Activated T-cell treated with anti-CD3 and anti-CD28 coated beads, Interleukin-2, amount 50 U/mL, for 4 hours (primary cell): ENCODE measurements at regions not wholly inside any gene's neighbourhood (a gene's known extent, or its start where the extent isn't known, plus 50 kb on each side); places are given as distances from the start of the nearest gene placed in this dataset.
"Not testable (repeated sequence)": the region's sequence is repeated elsewhere in the genome, so short reads cannot be mapped to it uniquely, and the experiment has no call there.

Experiments used
- ATAC-seq, 2 donors: fragments of 200-7000 bp; cut with Tn5 transposase; one replicate each; pipeline ENCODE4 v1.10.0; 2021
- DNase-seq: peaks from one replicate; pipeline ENCODE4 v3.0.0-alpha.2; 2020
- H3K27me3 Mint-ChIP-seq: one replicate; pipeline ENCODE4 v1.8.0; 2021; ENCODE audit warnings: low read depth, mixed read lengths
- H3K36me3 Mint-ChIP-seq: one replicate; pipeline ENCODE4 v1.8.0; 2022; ENCODE audit warnings: mixed read lengths; ENCODE audit not compliant: insufficient read depth
- H3K4me1 Mint-ChIP-seq: one replicate; pipeline ENCODE4 v1.8.0; 2021; ENCODE audit warnings: low read depth, mixed read lengths
- H3K4me3 Mint-ChIP-seq: one replicate; pipeline ENCODE4 v1.8.0; 2021; ENCODE audit warnings: mild to moderate bottlenecking, moderate library complexity, mixed read lengths
- H3K9me3 Mint-ChIP-seq: one replicate; pipeline ENCODE4 v1.8.0; 2021; ENCODE audit warnings: mixed read lengths

DNA sequence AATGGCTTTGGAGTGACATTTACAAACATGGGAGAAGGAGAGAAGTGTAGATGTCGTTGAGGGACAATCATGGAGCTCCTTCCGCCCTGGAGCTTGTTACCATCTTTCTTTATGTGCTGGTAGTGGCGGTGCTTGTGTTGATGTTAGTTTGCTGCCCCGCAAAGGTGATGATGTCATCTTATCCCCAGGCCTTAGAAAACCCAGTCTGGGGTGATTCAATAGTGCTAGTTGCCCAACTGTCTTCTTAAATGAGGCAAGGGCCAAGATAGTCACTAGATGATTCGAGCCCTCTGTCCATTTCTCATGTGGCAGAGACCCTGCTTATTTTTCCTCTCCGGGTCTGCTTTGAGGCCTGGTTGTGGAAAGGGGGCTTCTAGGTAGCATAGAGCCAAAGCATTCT, 277.4 kb downstream of the CCSER2 start:
- H3K4me1 Mint-ChIP-seq = no peaks in the 10 kb centered on the region
- no peak overlapping the region for H3K4me3 Mint-ChIP-seq
- DNase-seq (no peak), ATAC-seq (no peak)
- no peaks in the 10 kb centered on the region for H3K9me3 Mint-ChIP-seq
- H3K36me3 Mint-ChIP-seq = no peaks in the 10 kb centered on the region
- peaks cover 16% of the 10 kb centered on the region for H3K27me3 Mint-ChIP-seq

DNA sequence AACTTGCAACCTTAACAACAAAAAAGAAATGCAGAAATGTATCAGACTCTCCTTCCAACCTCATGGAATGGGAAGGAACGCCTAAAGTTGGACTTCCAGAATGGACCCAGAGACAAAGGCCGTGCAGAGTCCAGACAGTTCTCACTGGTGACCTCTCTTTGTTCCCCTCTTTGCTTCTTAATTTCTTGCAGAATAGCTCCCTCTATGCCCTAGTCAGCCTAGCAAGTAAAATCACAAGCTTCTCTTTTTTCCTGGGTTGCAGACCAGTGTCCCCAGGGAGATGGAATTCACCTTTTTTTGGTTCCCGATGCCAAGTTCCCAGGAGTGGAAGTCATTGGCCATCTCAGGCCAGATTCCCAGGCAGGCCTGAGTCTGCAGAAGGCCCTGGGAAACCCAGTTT, 278.0 kb downstream of the CCSER2 start:
- DNase-seq (no peak), ATAC-seq (no peak)
- no peak overlapping the region for H3K4me3 Mint-ChIP-seq
- H3K27me3 Mint-ChIP-seq = peaks cover 18% of the 10 kb centered on the region
- no peaks in the 10 kb centered on the region for H3K9me3 Mint-ChIP-seq
- H3K4me1 Mint-ChIP-seq = no peaks in the 10 kb centered on the region
- no peaks in the 10 kb centered on the region for H3K36me3 Mint-ChIP-seq

DNA sequence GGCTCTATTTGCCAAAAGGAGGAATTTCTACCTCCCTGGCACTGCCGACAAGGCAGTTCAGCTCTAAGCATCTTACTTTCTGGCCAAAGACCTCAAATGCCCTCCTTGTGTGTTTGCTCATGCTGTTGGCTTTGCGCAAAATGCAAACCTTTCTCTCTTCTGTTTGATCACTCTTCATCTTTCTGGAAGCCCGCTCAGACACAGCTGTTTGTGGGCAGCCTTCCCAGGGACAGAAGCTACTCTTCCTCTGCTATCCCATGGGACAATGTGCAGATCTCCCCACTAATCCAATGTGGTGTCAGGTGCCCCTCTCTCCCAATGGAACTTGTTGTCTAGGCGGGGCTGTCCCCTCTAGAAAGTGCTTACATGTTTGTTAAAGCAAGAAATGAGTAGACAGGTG, 278.7 kb downstream of the CCSER2 start:
- no peaks in the 10 kb centered on the region for H3K36me3 Mint-ChIP-seq
- H3K9me3 Mint-ChIP-seq = no peaks in the 10 kb centered on the region

DNA sequence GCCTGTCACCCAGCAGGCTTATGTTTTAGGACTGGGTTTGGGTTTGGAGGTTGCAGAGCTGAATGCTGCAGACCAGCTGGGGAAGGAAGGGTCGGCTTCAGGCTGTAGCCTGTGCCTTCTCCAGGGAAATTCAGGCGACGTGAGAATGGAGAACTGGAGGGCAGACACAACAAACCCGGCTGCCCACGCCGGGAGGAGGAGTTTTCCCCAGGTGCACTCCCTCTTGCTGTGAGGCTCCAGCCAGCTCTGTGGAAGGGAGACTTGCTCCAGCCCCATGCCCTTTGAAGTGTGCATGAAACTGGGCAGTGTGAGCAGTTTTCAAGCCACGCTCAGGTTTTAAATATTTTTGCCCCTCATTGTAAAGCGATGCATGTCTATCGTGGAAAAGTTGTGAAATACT, 279.1 kb downstream of the CCSER2 start:
- no peak for ATAC-seq
- H3K4me3 Mint-ChIP-seq = no peak overlapping the region
- DNase-seq = no peak
- no peaks in the 10 kb centered on the region for H3K4me1 Mint-ChIP-seq
- no peaks in the 10 kb centered on the region for H3K36me3 Mint-ChIP-seq
- H3K27me3 Mint-ChIP-seq = peaks cover 18% of the 10 kb centered on the region
- H3K9me3 Mint-ChIP-seq = no peaks in the 10 kb centered on the region

More for the DNA sequence above, 278.7 kb downstream of the CCSER2 start:
- Mint-ChIP-seq H3K4me1 (no peaks in the 10 kb centered on the region), H3K27me3 (peaks cover 18% of the 10 kb centered on the region), H3K4me3 (no peak overlapping the region)
- DNase-seq = no peak
- ATAC-seq = no peak

DNA sequence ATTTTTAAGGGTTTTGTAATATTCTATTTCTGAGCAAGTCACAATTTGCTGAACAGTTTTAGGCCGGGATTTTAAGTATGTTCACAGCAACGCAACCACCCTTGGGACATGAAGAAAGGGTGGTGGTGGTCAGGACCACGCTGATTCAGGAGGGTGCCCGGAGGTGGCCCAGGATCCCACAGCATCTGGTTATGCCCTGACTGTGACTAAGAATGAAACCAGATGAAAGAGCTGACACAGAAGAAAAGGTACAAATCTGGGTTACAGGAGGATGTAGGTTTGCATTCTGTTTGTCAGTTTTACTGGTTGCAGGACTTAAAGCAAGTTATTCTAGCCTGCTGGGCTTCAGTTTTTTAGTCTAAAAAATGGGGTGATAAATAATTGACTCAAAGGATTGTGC, 279.7 kb downstream of the CCSER2 start:
- Mint-ChIP-seq H3K9me3 (no peaks in the 10 kb centered on the region), H3K27me3 (peaks cover 18% of the 10 kb centered on the region), H3K4me3 (no peak overlapping the region), H3K4me1 (no peaks in the 10 kb centered on the region), H3K36me3 (no peaks in the 10 kb centered on the region)
- DNase-seq (no peak), ATAC-seq (no peak)

DNA sequence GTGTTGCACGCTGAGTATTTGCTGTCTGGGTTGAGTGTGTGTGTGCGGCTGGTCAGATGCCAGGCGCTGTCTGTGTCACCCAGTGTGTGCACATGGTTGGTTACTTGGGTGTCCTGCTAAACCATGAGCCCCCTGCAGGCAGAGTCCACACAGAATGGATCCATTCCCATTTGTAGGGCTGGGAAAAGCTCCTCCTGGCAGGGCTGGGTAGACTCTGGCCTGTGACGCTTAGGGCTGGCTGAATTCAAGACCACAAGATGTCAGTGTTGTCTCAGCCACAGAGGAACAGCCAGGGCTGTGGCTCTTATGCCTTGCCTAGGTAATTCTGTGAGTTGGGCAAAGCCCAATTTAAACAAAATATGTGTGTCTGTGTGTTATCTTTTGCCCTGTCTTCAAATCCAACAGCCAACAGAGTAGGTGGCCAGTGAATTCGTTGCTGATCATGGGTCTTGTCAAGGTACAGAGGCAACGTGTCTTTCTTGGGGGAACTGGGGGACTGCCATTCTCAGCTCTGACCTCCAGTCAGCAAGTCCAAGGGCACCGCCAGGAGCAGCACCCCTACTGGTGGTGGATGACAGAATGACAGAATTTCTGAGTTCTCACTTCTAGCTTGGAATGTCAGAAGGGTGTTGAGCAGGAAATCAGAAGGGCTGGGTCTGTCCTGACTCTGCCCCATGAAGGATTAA, 285.1 kb downstream of the CCSER2 start:
- H3K4me3 Mint-ChIP-seq = no peak overlapping the region
- no peaks in the 10 kb centered on the region for H3K36me3 Mint-ChIP-seq
- H3K4me1 Mint-ChIP-seq = no peaks in the 10 kb centered on the region
- H3K9me3 Mint-ChIP-seq = no peaks in the 10 kb centered on the region
- ATAC-seq (no peak), DNase-seq (no peak)
- H3K27me3 Mint-ChIP-seq = peaks cover 17% of the 10 kb centered on the region

DNA sequence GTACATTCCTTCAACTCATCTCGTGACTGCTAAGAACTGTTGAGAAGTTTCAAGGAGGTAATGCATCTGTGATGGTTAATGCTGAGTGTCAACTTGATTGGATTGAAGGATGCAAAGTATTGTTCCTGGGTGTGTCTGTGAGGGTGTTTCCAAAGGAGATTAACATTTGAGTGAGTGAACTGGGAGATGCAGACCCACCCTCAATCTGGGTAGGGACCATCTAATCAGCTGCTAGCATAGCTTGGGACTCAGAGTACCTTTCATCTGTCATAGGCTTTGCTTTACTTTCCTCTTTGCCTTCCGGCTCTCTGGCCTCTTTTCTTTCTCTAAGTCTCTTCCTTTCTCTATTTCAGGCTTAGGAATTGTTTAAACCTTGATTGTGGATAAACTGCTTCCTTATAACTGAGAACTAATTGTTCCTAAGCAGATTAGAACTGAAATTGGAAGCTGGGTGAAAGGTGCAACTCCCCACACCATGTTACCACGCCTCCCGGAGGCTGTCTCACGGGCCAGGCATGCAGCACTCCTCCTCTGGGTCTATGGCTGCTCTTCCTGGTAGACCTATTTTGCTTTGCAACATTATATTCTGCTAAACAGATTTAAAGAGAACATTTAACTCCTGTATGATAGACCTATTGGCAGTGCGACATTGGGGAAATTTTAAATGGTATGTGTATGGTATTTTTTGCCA, 298.2 kb downstream of the CCSER2 start:
- no peak for ATAC-seq
- H3K36me3 Mint-ChIP-seq = no peaks in the 10 kb centered on the region

DNA sequence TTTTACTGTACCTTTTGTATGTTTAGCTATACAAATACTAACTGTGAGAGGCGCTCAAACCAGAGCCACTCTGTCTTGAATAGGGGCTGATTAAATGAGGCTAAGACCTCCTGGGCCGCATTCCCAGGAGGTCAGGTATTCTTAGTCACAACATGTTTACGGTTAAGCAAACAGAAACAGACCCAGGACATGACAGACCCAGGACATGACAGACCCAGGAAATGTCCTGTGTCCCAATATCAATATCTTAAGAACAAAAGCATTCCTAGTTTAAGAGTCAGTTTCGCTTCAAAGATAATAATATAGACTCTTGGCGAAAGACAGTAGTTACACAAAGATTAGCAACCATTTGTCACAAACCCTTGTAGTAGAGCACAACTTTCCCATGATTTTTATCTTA, 304.5 kb downstream of the CCSER2 start:
- Mint-ChIP-seq H3K27me3 (no peaks in the 10 kb centered on the region), H3K4me1 (no peaks in the 10 kb centered on the region), H3K4me3 (no peak overlapping the region), H3K9me3 (no peaks in the 10 kb centered on the region), H3K36me3 (no peaks in the 10 kb centered on the region)
- no peak for DNase-seq
- no peak for ATAC-seq

More for the DNA sequence above, 298.2 kb downstream of the CCSER2 start:
- DNase-seq = no peak
- no peaks in the 10 kb centered on the region for H3K27me3 Mint-ChIP-seq
- H3K9me3 Mint-ChIP-seq = no peaks in the 10 kb centered on the region
- H3K4me3 Mint-ChIP-seq = no peak overlapping the region
- H3K4me1 Mint-ChIP-seq = no peaks in the 10 kb centered on the region

DNA sequence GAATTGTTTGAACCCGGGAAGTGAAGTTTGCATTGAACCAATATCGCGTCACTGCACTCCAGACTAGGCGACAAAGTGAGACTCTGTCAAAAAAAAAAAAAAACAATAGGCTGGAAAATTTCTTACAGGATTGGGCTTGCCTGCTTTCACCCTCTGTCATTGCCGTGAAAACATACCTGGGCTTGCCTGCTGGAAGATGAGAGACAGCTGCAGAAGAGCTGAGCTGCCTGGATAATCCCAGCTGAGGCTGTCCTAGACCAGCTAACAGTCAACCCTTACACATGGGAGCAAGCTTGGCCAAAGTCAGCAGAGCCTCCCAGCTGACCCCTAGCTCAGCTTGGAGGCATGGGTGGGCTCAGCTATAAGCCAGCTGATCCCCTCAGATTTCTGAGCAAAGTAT, 306.2 kb downstream of the CCSER2 start:
- H3K4me1 Mint-ChIP-seq = no peaks in the 10 kb centered on the region
- H3K27me3 Mint-ChIP-seq = no peaks in the 10 kb centered on the region
- no peaks in the 10 kb centered on the region for H3K9me3 Mint-ChIP-seq
- H3K36me3 Mint-ChIP-seq = no peaks in the 10 kb centered on the region
- no peak overlapping the region for H3K4me3 Mint-ChIP-seq
- DNase-seq (no peak), ATAC-seq (no peak)

DNA sequence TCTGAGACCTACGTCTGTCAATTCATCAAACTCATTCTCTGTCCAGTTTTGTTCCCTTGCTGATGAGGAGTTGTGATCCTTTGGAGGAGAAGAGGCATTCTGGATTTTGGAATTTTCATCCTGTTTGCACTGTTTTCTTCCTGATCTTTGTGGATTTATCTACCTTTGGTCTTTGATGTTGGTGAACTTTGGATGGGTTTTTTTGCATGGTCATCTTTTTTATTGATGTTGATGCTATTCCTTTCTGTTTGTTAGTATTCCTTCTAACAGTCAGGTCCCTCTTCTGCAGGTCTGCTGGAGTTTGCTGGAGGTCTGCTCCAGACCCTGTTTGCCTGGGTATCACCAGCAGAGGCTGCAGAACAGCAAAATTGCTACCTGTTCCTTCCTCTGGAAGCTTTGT, 322.2 kb downstream of the CCSER2 start:
- not testable (repeated sequence) for ATAC-seq, H3K4me1 Mint-ChIP-seq

DNA sequence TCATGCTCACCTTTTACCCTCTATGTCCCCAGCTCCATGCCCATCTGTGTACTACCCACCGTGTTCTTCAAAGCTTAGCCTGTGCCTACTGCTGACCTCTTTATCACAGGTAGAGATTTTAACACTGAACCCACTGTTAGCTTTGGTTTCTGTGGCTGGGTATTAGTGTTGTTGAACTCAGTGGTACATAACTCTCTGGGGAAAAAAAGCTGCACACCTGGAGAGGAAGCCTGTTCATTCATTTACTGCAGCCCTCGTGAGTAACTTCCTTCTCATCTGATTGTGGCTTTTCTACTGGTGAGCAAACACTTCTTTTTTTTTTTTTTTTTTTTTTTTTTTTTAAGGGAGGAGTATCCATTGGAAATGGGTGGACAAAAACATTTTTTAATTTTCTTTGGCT, 326.3 kb downstream of the CCSER2 start:
- DNase-seq = no peak
- ATAC-seq = no peak
- H3K36me3 Mint-ChIP-seq = no peaks in the 10 kb centered on the region
- no peak overlapping the region for H3K4me3 Mint-ChIP-seq
- H3K4me1 Mint-ChIP-seq = no peaks in the 10 kb centered on the region
- H3K27me3 Mint-ChIP-seq = peaks cover 4% of the 10 kb centered on the region
- H3K9me3 Mint-ChIP-seq = no peaks in the 10 kb centered on the region

More for the DNA sequence above, 322.2 kb downstream of the CCSER2 start:
- H3K36me3 Mint-ChIP-seq, H3K27me3 Mint-ChIP-seq, DNase-seq, H3K4me3 Mint-ChIP-seq, H3K9me3 Mint-ChIP-seq: not testable (repeated sequence)

DNA sequence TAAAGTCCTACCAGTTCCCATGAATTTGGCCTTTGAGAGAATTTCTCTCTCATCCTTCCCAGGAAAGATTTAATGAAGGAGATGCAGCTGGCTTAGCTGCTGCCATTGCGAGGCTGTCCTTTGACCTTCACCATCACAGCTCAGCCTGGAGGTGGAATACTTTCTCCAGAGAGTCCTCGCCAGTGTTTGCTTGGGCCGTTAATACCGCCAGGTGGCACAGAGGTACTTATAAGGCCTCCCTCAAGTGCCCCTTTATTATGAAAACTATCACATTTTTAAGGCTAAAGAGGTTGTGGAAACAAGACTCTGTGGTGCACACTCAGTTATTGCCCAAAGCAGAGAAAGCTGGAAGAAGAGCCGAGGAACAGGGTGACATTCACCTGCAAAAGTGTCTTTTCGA, 330.6 kb downstream of the CCSER2 start:
- no peaks in the 10 kb centered on the region for H3K4me1 Mint-ChIP-seq
- no peaks in the 10 kb centered on the region for H3K36me3 Mint-ChIP-seq
- no peak for DNase-seq
- no peak overlapping the region for H3K4me3 Mint-ChIP-seq
- peaks cover 7% of the 10 kb centered on the region for H3K27me3 Mint-ChIP-seq
- no peak for ATAC-seq
- no peaks in the 10 kb centered on the region for H3K9me3 Mint-ChIP-seq

DNA sequence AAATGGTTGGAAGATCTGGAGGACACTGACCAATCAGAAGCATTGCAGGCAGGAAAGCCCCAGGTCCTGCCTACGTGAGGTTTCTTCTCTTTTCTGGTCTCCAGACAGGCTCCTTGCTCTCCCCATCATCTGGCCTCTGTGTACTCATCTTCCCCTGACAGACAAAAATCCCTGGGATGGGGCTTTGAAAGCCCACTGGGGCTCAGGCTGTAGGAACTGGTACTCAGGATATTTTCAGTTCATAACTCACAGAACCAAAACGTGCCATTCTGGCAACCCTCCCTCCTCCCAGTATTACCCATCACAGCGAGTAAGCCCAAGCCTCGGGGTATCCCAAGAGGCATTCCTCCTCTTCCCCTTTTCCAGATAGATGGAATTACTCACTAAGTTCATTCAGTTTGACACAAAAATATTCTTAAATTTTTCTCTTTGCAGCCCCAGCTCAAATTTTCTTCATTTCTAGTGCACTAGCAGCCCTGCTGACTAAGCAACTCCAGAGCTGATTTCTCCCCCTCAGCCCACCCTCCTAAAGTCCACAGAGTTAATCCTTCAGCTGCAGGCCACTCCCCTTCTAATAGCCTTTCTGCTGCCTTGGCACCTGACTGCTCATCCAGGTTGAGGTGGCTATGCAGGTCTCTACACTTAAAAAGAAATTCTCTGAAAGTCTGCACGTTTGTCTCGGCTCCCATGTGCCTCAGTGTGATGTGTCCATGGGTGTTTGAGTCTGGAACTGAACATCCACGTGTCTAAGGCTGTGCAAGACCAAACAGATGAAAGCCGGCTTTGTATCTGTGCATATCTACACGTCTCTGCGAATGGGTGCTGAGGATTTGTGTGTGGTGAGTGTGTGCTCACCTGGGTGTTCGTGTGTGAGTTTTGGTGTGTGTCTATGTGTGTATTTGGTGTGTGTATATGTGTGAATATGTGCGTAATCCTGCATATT, 331.4 kb downstream of the CCSER2 start:
- no peaks in the 10 kb centered on the region for H3K36me3 Mint-ChIP-seq
- no peaks in the 10 kb centered on the region for H3K4me1 Mint-ChIP-seq
- no peak for DNase-seq
- H3K9me3 Mint-ChIP-seq = no peaks in the 10 kb centered on the region
- no peak overlapping the region for H3K4me3 Mint-ChIP-seq
- H3K27me3 Mint-ChIP-seq = peaks cover 7% of the 10 kb centered on the region
- ATAC-seq = no peak

DNA sequence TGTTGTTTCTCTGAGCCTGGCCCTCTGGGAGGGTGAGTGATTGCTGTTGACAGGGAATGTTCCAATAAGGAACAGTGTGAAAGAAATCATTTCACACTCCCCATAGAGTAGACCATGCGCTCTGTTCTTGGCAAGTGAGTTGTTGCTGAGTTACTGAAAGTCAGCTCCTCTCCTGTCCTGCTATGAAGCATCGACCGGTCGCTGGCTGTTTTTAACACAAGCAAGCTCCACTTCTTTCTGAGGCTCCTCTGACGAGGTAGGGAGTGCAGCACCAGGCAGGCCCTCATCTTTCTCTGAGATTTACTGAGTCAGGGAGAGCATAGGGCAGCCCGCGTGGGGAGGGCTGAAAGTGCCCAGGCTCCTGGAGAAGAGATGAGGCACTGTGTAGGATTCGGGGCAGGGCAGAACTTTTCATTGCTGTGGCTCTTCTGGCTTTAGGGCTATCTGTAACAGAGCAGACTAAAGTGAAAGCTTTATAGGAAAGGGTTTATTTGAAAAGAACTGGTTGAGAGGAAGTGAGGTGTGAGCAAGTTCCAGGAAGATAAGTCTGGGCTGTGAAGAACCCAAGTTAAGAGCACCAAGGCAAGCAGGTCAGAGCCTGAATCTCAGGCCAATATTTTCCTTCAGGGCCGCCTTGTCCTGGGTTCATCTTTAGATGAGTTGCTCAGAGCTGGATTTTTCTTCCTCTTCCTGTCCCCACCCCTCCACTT, 332.2 kb downstream of the CCSER2 start:
- H3K4me1 Mint-ChIP-seq = no peaks in the 10 kb centered on the region
- H3K9me3 Mint-ChIP-seq = no peaks in the 10 kb centered on the region
- no peak overlapping the region for H3K4me3 Mint-ChIP-seq
- ATAC-seq (no peak), DNase-seq (no peak)
- no peaks in the 10 kb centered on the region for H3K36me3 Mint-ChIP-seq
- H3K27me3 Mint-ChIP-seq = peaks cover 7% of the 10 kb centered on the region
